ENCODE measurements at regions not wholly inside any gene's neighbourhood (a gene's known extent, or its start where the extent isn't known, plus 50 kb on each side); places are given as distances from the start of the nearest gene placed in this dataset.

- H3K79me2 ChIP-seq (ENCODE audit: low read length), result no peaks in the 10 kb centered on the region
- no peak overlapping the region for H3K4me2 ChIP-seq (ENCODE audit: low read depth, low read length, poor library complexity, severe bottlenecking)
- H3K9ac ChIP-seq (ENCODE audit: low read length), result no peak overlapping the region
- H3K27ac ChIP-seq (ENCODE audit: low read length), result no peak overlapping the region
- H3K4me3 ChIP-seq (ENCODE audit: low read length), result no peak overlapping the region
- no peaks in the 10 kb centered on the region for H3K9me2 ChIP-seq (replicated peaks; ENCODE audit: insufficient read depth, low read length)
- DNase-seq, result no peak
- no peaks in the 10 kb centered on the region for H3K4me1 ChIP-seq (ENCODE audit: low read length)
- no peaks in the 10 kb centered on the region for H3K36me3 ChIP-seq (ENCODE audit: insufficient read depth, low read length)
- no peaks in the 10 kb centered on the region for H3K9me3 ChIP-seq (ENCODE audit: low read length)
- no peaks in the 10 kb centered on the region for H3K27me3 ChIP-seq (ENCODE audit: low read length)
- no peak overlapping the region for H2AFZ ChIP-seq (ENCODE audit: low read length)
- no peaks in the 10 kb centered on the region for H4K20me1 ChIP-seq (ENCODE audit: insufficient read depth, low read depth, low read length)
Observed at GRCh38 chr5:157933005-157933404, 74.1 kb upstream of the CLINT1 start.

GRCh38 chr5:157930710-157931109, 71.8 kb upstream of the CLINT1 start:
- Histone ChIP-seq H3K27me3 (ENCODE audit: low read length) (no peaks in the 10 kb centered on the region), H3K4me2 (ENCODE audit: low read depth, low read length, poor library complexity, severe bottlenecking) (no peak overlapping the region), H3K4me1 (ENCODE audit: low read length) (no peaks in the 10 kb centered on the region), H3K79me2 (ENCODE audit: low read length) (no peaks in the 10 kb centered on the region), H2AFZ (ENCODE audit: low read length) (no peak overlapping the region), H4K20me1 (ENCODE audit: insufficient read depth, low read depth, low read length) (no peaks in the 10 kb centered on the region), H3K9me3 (ENCODE audit: low read length) (no peaks in the 10 kb centered on the region), H3K9me2 (replicated peaks; ENCODE audit: insufficient read depth, low read length) (no peaks in the 10 kb centered on the region), H3K27ac (ENCODE audit: low read length) (no peak overlapping the region), H3K4me3 (ENCODE audit: low read length) (no peak overlapping the region), H3K36me3 (ENCODE audit: insufficient read depth, low read length) (no peaks in the 10 kb centered on the region), H3K9ac (ENCODE audit: low read length) (no peak overlapping the region)
- no peak for DNase-seq

- Histone ChIP-seq H3K27me3 (ENCODE audit: low read length) (no peaks in the 10 kb centered on the region), H2AFZ (ENCODE audit: low read length) (no peak overlapping the region), H3K27ac (ENCODE audit: low read length) (no peak overlapping the region), H3K4me3 (ENCODE audit: low read length) (no peak overlapping the region), H3K4me1 (ENCODE audit: low read length) (no peaks in the 10 kb centered on the region), H3K4me2 (ENCODE audit: low read depth, low read length, poor library complexity, severe bottlenecking) (no peak overlapping the region), H3K9me2 (replicated peaks; ENCODE audit: insufficient read depth, low read length) (no peaks in the 10 kb centered on the region), H4K20me1 (ENCODE audit: insufficient read depth, low read depth, low read length) (no peaks in the 10 kb centered on the region), H3K36me3 (ENCODE audit: insufficient read depth, low read length) (no peaks in the 10 kb centered on the region), H3K9ac (ENCODE audit: low read length) (no peak overlapping the region), H3K79me2 (ENCODE audit: low read length) (no peaks in the 10 kb centered on the region), H3K9me3 (ENCODE audit: low read length) (no peaks in the 10 kb centered on the region)
- DNase-seq, result no peak
Observed at GRCh38 chr5:157926977-157927376, 68.0 kb upstream of the CLINT1 start.

GRCh38 chr5:157925786-157926671, 67.1 kb upstream of the CLINT1 start:
- H3K4me2 ChIP-seq (ENCODE audit: low read depth, low read length, poor library complexity, severe bottlenecking), result no peak overlapping the region
- H3K4me3 ChIP-seq (ENCODE audit: low read length), result no peak overlapping the region
- no peaks in the 10 kb centered on the region for H3K79me2 ChIP-seq (ENCODE audit: low read length)
- DNase-seq, result no peak
- H3K9me2 ChIP-seq (replicated peaks; ENCODE audit: insufficient read depth, low read length), result no peaks in the 10 kb centered on the region
- no peak overlapping the region for H3K9ac ChIP-seq (ENCODE audit: low read length)
- no peak overlapping the region for H3K27ac ChIP-seq (ENCODE audit: low read length)
- no peaks in the 10 kb centered on the region for H3K27me3 ChIP-seq (ENCODE audit: low read length)
- H4K20me1 ChIP-seq (ENCODE audit: insufficient read depth, low read depth, low read length), result no peaks in the 10 kb centered on the region
- no peaks in the 10 kb centered on the region for H3K4me1 ChIP-seq (ENCODE audit: low read length)
- H3K36me3 ChIP-seq (ENCODE audit: insufficient read depth, low read length), result no peaks in the 10 kb centered on the region
- no peaks in the 10 kb centered on the region for H3K9me3 ChIP-seq (ENCODE audit: low read length)
- no peak overlapping the region for H2AFZ ChIP-seq (ENCODE audit: low read length)

- Histone ChIP-seq H3K4me3 (ENCODE audit: low read length) (no peak overlapping the region), H4K20me1 (ENCODE audit: insufficient read depth, low read depth, low read length) (no peaks in the 10 kb centered on the region), H3K36me3 (ENCODE audit: insufficient read depth, low read length) (no peaks in the 10 kb centered on the region), H3K9me2 (replicated peaks; ENCODE audit: insufficient read depth, low read length) (no peaks in the 10 kb centered on the region), H3K9me3 (ENCODE audit: low read length) (no peaks in the 10 kb centered on the region), H3K4me1 (ENCODE audit: low read length) (no peaks in the 10 kb centered on the region), H2AFZ (ENCODE audit: low read length) (no peak overlapping the region), H3K79me2 (ENCODE audit: low read length) (no peaks in the 10 kb centered on the region), H3K4me2 (ENCODE audit: low read depth, low read length, poor library complexity, severe bottlenecking) (no peak overlapping the region), H3K27ac (ENCODE audit: low read length) (no peak overlapping the region), H3K9ac (ENCODE audit: low read length) (no peak overlapping the region), H3K27me3 (ENCODE audit: low read length) (no peaks in the 10 kb centered on the region)
- DNase-seq, result no peak
Observed at GRCh38 chr5:157924931-157925729, 66.2 kb upstream of the CLINT1 start.

- no peak for DNase-seq
- Histone ChIP-seq H4K20me1 (ENCODE audit: insufficient read depth, low read depth, low read length) (no peaks in the 10 kb centered on the region), H3K4me1 (ENCODE audit: low read length) (no peaks in the 10 kb centered on the region), H3K4me2 (ENCODE audit: low read depth, low read length, poor library complexity, severe bottlenecking) (no peak overlapping the region), H3K4me3 (ENCODE audit: low read length) (no peak overlapping the region), H3K9me2 (replicated peaks; ENCODE audit: insufficient read depth, low read length) (no peaks in the 10 kb centered on the region), H3K79me2 (ENCODE audit: low read length) (no peaks in the 10 kb centered on the region), H3K9ac (ENCODE audit: low read length) (no peak overlapping the region), H3K27me3 (ENCODE audit: low read length) (no peaks in the 10 kb centered on the region), H2AFZ (ENCODE audit: low read length) (no peak overlapping the region), H3K36me3 (ENCODE audit: insufficient read depth, low read length) (no peaks in the 10 kb centered on the region), H3K9me3 (ENCODE audit: low read length) (no peaks in the 10 kb centered on the region), H3K27ac (ENCODE audit: low read length) (no peak overlapping the region)
Observed at GRCh38 chr5:157924490-157924889, 65.5 kb upstream of the CLINT1 start.

- no peaks in the 10 kb centered on the region for H3K9me2 ChIP-seq (replicated peaks; ENCODE audit: insufficient read depth, low read length)
- no peak overlapping the region for H3K9ac ChIP-seq (ENCODE audit: low read length)
- H3K9me3 ChIP-seq (ENCODE audit: low read length), result no peaks in the 10 kb centered on the region
- no peaks in the 10 kb centered on the region for H3K4me1 ChIP-seq (ENCODE audit: low read length)
- no peaks in the 10 kb centered on the region for H3K36me3 ChIP-seq (ENCODE audit: insufficient read depth, low read length)
- H3K27me3 ChIP-seq (ENCODE audit: low read length), result no peaks in the 10 kb centered on the region
- no peak overlapping the region for H3K27ac ChIP-seq (ENCODE audit: low read length)
- no peak overlapping the region for H3K4me2 ChIP-seq (ENCODE audit: low read depth, low read length, poor library complexity, severe bottlenecking)
- H3K4me3 ChIP-seq (ENCODE audit: low read length), result no peak overlapping the region
- no peaks in the 10 kb centered on the region for H4K20me1 ChIP-seq (ENCODE audit: insufficient read depth, low read depth, low read length)
- H2AFZ ChIP-seq (ENCODE audit: low read length), result no peak overlapping the region
- DNase-seq, result no peak
- H3K79me2 ChIP-seq (ENCODE audit: low read length), result no peaks in the 10 kb centered on the region
Observed at GRCh38 chr5:157923765-157924164, 64.8 kb upstream of the CLINT1 start.

- H2AFZ ChIP-seq (ENCODE audit: low read length), result no peak overlapping the region
- H3K27ac ChIP-seq (ENCODE audit: low read length), result no peak overlapping the region
- H3K27me3 ChIP-seq (ENCODE audit: low read length), result no peaks in the 10 kb centered on the region
- no peaks in the 10 kb centered on the region for H3K79me2 ChIP-seq (ENCODE audit: low read length)
- H3K9me2 ChIP-seq (replicated peaks; ENCODE audit: insufficient read depth, low read length), result no peaks in the 10 kb centered on the region
- no peaks in the 10 kb centered on the region for H3K4me1 ChIP-seq (ENCODE audit: low read length)
- DNase-seq, result no peak
- H3K4me3 ChIP-seq (ENCODE audit: low read length), result no peak overlapping the region
- H3K9me3 ChIP-seq (ENCODE audit: low read length), result no peaks in the 10 kb centered on the region
- no peak overlapping the region for H3K9ac ChIP-seq (ENCODE audit: low read length)
- H3K36me3 ChIP-seq (ENCODE audit: insufficient read depth, low read length), result no peaks in the 10 kb centered on the region
- H4K20me1 ChIP-seq (ENCODE audit: insufficient read depth, low read depth, low read length), result no peaks in the 10 kb centered on the region
- no peak overlapping the region for H3K4me2 ChIP-seq (ENCODE audit: low read depth, low read length, poor library complexity, severe bottlenecking)
Observed at GRCh38 chr5:157922026-157922425, 63.1 kb upstream of the CLINT1 start.
